GM12878 (cell line): ENCODE measurements at regions not wholly inside any gene's neighbourhood (a gene's known extent, or its start where the extent isn't known, plus 50 kb on each side); places are given as distances from the start of the nearest gene placed in this dataset.

Experiments used
- CBFB ChIP-seq: IDR thresholded peaks from 2 replicates; pipeline ENCODE4 v1.6.1; 2016; ENCODE audit warnings: antibody characterized with exemption, low read depth
- CEBPB ChIP-seq, 2 experiments: fragments of 150-350 bp in 1 of 2; IDR thresholded peaks; 2 replicates each; pipeline ENCODE4 v1.6.1; 2012 to 2014; ENCODE audit warnings: low read depth in 2 of 2, low read length in 2 of 2, borderline replicate concordance in 1 of 2, inconsistent platforms in 1 of 2
- CREM ChIP-seq: IDR thresholded peaks from 2 replicates; pipeline ENCODE4 v1.6.1; 2014; ENCODE audit warnings: antibody characterized with exemption, low read depth
- EGR1 ChIP-seq, 2 experiments: IDR thresholded peaks; 1 replicate in 1 of 2; 2 replicates in 1 of 2; pipeline ENCODE4 v1.6.1; 2011 to 2012; ENCODE audit warnings: low read depth in 2 of 2, low read length in 2 of 2, borderline replicate concordance in 1 of 2, mild to moderate bottlenecking in 1 of 2, moderate library complexity in 1 of 2
- FOXM1 ChIP-seq: IDR thresholded peaks from 2 replicates; pipeline ENCODE4 v1.6.1; 2012; ENCODE audit warnings: low read depth, mild to moderate bottlenecking, inconsistent platforms, low read length, moderate library complexity
- HDGF ChIP-seq: fragments of 450-650 bp; IDR thresholded peaks from 2 replicates; pipeline ENCODE4 v1.6.1; 2016; ENCODE audit warnings: antibody characterized with exemption
- KDM1A ChIP-seq: fragments of 200-600 bp; sonication (generic); IDR thresholded peaks from 2 replicates; pipeline ENCODE4 v1.6.1; 2016; ENCODE audit warnings: borderline replicate concordance
- NBN ChIP-seq: fragments of 450-650 bp; IDR thresholded peaks from 2 replicates; pipeline ENCODE4 v1.6.1; 2016
- NRF1 ChIP-seq: conservative IDR thresholded peaks from 2 replicates; pipeline ENCODE4 v1.6.1; 2011; ENCODE audit warnings: mild to moderate bottlenecking, low read depth, low read length, improper control_type of control experiment
- POU2F2 ChIP-seq: IDR thresholded peaks from 3 replicates; pipeline ENCODE4 v1.6.1; 2011; ENCODE audit warnings: low read depth, mild to moderate bottlenecking, low read length, borderline replicate concordance
- RAD21 ChIP-seq: IDR thresholded peaks from 2 replicates; pipeline ENCODE4 v1.6.1; 2011; ENCODE audit warnings: mild to moderate bottlenecking, low read depth, low read length, moderate library complexity; ENCODE audit not compliant: insufficient read depth
- SMAD5 ChIP-seq: IDR thresholded peaks from 2 replicates; pipeline ENCODE4 v1.6.1; 2016; ENCODE audit warnings: antibody characterized with exemption, low read depth
- SRF ChIP-seq, 2 experiments: IDR thresholded peaks; 2 replicates each; pipeline ENCODE4 v1.6.1; 2011; ENCODE audit warnings: low read depth in 2 of 2, low read length in 2 of 2, mild to moderate bottlenecking in 1 of 2, moderate library complexity in 1 of 2
- TCF3 ChIP-seq: IDR thresholded peaks from 2 replicates; pipeline ENCODE4 v1.6.1; 2012; ENCODE audit warnings: low read depth, mild to moderate bottlenecking, low read length, borderline replicate concordance; ENCODE audit not compliant: insufficient read depth
- ZBED1 ChIP-seq: IDR thresholded peaks from 2 replicates; pipeline ENCODE4 v1.6.1; 2016; ENCODE audit warnings: borderline replicate concordance
- TF ChIP-seq, protein P1 (sequence below): fragments of 450-650 bp; IDR thresholded peaks from 2 replicates; pipeline ENCODE4 v1.6.1; 2017; ENCODE audit warnings: borderline replicate concordance
- TF ChIP-seq, protein P2 (sequence below): fragments of 450-650 bp; IDR thresholded peaks from 2 replicates; pipeline ENCODE4 v1.6.1; 2017; ENCODE audit warnings: mild to moderate bottlenecking, low read depth, inconsistent platforms; ENCODE audit not compliant: poor library complexity, severe bottlenecking
- TF ChIP-seq, protein P3 (sequence below): IDR thresholded peaks from 2 replicates; pipeline ENCODE4 v1.6.1; 2012; ENCODE audit warnings: low read depth, low read length, improper control_type of control experiment
- TF ChIP-seq, protein P4 (sequence below): fragments of 150-350 bp; IDR thresholded peaks from 2 replicates; pipeline ENCODE4 v1.6.1; 2016; ENCODE audit warnings: low read depth, low read length
- TF ChIP-seq, protein P5 (sequence below): IDR thresholded peaks from 2 replicates; pipeline ENCODE4 v1.6.1; 2011; ENCODE audit warnings: low read depth, low read length, improper control_type of control experiment, borderline replicate concordance

DNA sequence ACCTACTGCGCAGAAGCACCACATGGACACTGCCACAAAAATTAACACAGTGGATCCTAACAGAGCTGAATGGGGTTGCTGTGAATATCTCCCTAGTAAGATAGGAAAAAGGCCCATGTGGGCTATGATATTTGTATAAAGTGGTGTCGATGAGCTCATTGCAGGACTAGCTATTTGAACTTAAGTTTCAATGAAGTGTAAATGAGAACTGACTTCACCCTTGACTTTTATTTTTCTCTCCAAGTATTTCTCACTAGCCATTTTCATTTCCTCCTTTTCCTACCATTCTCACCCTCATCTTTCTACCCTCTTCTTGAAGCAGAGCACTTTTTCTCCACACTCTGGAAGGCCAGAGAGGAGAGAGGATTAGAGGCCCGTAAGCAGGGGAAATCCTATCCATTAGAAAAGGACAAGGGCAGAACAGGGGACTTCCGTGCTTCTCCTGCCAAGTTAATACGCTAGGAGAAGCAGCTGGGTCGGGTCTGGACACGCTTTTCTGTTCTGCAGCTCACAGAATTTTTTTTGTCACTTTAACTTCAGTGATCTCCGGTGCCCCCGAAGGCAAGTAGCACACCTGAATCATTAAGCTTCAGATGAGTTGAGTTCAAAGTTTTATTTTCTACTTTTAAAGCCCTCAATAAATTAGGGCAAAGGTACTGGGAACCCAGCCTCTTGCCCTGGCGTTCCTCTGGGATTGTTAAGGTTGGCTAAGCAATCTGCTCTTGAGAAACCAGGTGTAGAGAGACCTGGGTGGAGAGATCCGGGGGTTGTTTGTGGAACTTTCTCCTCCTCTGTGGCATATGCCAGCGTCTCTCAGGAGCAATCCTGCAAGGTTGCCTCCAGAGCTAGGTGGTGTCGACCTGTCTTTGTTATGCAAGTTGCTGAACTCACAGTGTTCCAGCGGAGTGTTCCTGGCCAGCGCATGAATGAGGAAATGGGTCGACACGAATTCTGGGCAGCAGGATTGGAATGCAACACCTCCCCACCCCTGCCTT lies 56.2 kb upstream of the ARID1B start (continued):
- 0 out of 4 replicates have a peak, but pooled peaks of 1 of the 2 experiments have one; percentile 9 for TF ChIP-seq CEBPB (IDR thresholded peaks at IDR 0.05; ENCODE audit: borderline replicate concordance in 1 of 2, low read depth in 2 of 2, low read length in 2 of 2)
- TF ChIP-seq, protein P1, sequence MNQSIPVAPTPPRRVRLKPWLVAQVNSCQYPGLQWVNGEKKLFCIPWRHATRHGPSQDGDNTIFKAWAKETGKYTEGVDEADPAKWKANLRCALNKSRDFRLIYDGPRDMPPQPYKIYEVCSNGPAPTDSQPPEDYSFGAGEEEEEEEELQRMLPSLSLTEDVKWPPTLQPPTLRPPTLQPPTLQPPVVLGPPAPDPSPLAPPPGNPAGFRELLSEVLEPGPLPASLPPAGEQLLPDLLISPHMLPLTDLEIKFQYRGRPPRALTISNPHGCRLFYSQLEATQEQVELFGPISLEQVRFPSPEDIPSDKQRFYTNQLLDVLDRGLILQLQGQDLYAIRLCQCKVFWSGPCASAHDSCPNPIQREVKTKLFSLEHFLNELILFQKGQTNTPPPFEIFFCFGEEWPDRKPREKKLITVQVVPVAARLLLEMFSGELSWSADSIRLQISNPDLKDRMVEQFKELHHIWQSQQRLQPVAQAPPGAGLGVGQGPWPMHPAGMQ: no peak
- TF ChIP-seq TCF3: no peak
- TF ChIP-seq, protein P2, sequence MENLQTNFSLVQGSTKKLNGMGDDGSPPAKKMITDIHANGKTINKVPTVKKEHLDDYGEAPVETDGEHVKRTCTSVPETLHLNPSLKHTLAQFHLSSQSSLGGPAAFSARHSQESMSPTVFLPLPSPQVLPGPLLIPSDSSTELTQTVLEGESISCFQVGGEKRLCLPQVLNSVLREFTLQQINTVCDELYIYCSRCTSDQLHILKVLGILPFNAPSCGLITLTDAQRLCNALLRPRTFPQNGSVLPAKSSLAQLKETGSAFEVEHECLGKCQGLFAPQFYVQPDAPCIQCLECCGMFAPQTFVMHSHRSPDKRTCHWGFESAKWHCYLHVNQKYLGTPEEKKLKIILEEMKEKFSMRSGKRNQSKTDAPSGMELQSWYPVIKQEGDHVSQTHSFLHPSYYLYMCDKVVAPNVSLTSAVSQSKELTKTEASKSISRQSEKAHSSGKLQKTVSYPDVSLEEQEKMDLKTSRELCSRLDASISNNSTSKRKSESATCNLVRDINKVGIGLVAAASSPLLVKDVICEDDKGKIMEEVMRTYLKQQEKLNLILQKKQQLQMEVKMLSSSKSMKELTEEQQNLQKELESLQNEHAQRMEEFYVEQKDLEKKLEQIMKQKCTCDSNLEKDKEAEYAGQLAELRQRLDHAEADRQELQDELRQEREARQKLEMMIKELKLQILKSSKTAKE: peak; percentile 66
- TF ChIP-seq NBN: peak; percentile 34; the same call in 1 of the 2 replicates
- TF ChIP-seq, protein P3, sequence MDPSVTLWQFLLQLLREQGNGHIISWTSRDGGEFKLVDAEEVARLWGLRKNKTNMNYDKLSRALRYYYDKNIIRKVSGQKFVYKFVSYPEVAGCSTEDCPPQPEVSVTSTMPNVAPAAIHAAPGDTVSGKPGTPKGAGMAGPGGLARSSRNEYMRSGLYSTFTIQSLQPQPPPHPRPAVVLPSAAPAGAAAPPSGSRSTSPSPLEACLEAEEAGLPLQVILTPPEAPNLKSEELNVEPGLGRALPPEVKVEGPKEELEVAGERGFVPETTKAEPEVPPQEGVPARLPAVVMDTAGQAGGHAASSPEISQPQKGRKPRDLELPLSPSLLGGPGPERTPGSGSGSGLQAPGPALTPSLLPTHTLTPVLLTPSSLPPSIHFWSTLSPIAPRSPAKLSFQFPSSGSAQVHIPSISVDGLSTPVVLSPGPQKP: no peak
- TF ChIP-seq EGR1 (IDR thresholded peaks at IDR 0.05; ENCODE audit: borderline replicate concordance in 1 of 2, low read depth in 2 of 2, low read length in 2 of 2): no peak
- no peak for TF ChIP-seq HDGF
- no peak for TF ChIP-seq KDM1A
- TF ChIP-seq CBFB: peak; percentile 48
- TF ChIP-seq, protein P4, sequence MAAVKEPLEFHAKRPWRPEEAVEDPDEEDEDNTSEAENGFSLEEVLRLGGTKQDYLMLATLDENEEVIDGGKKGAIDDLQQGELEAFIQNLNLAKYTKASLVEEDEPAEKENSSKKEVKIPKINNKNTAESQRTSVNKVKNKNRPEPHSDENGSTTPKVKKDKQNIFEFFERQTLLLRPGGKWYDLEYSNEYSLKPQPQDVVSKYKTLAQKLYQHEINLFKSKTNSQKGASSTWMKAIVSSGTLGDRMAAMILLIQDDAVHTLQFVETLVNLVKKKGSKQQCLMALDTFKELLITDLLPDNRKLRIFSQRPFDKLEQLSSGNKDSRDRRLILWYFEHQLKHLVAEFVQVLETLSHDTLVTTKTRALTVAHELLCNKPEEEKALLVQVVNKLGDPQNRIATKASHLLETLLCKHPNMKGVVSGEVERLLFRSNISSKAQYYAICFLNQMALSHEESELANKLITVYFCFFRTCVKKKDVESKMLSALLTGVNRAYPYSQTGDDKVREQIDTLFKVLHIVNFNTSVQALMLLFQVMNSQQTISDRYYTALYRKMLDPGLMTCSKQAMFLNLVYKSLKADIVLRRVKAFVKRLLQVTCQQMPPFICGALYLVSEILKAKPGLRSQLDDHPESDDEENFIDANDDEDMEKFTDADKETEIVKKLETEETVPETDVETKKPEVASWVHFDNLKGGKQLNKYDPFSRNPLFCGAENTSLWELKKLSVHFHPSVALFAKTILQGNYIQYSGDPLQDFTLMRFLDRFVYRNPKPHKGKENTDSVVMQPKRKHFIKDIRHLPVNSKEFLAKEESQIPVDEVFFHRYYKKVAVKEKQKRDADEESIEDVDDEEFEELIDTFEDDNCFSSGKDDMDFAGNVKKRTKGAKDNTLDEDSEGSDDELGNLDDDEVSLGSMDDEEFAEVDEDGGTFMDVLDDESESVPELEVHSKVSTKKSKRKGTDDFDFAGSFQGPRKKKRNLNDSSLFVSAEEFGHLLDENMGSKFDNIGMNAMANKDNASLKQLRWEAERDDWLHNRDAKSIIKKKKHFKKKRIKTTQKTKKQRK: no peak
- peak; percentile 51; the same call in 1 of the 2 replicates for TF ChIP-seq CREM
- peak; percentile 60; the same call in 1 of the 3 replicates for TF ChIP-seq POU2F2
- peak; percentile 22; the same call in 1 of the 2 replicates for TF ChIP-seq RAD21
- TF ChIP-seq FOXM1: peak; percentile 78; the same call in 1 of the 2 replicates
- TF ChIP-seq SMAD5: no peak
- TF ChIP-seq ZBED1: peak; percentile 82
- TF ChIP-seq, protein P5, sequence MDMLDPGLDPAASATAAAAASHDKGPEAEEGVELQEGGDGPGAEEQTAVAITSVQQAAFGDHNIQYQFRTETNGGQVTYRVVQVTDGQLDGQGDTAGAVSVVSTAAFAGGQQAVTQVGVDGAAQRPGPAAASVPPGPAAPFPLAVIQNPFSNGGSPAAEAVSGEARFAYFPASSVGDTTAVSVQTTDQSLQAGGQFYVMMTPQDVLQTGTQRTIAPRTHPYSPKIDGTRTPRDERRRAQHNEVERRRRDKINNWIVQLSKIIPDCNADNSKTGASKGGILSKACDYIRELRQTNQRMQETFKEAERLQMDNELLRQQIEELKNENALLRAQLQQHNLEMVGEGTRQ: no peak
- TF ChIP-seq NRF1: no peak
- no peak for TF ChIP-seq SRF (IDR thresholded peaks at IDR 0.05; ENCODE audit: low read depth in 2 of 2, low read length in 2 of 2)
